Smooth muscle cell (in vitro differentiated cells): ENCODE measurements at regions not wholly inside any gene's neighbourhood (a gene's known extent, or its start where the extent isn't known, plus 50 kb on each side); places are given as distances from the start of the nearest gene placed in this dataset.

Experiments used
- DNase-seq: peaks from one replicate; lab custom pipeline; 2025; ENCODE audit not compliant: unreplicated experiment; lab: John Stamatoyannopoulos, UW
- H2AFZ ChIP-seq: fragments of 200-600 bp; sonication (generic); 2 replicates; pipeline ENCODE4 v1.6.0; 2016; ENCODE audit warnings: antibody characterized with exemption, low read depth, mild to moderate bottlenecking
- H3F3A ChIP-seq: fragments of 200-600 bp; sonication (generic); 2 replicates; pipeline ENCODE4 v1.6.0; 2017; ENCODE audit warnings: antibody characterized with exemption, low read depth
- H3K27ac ChIP-seq: fragments of 200-600 bp; sonication (generic); 2 replicates; pipeline ENCODE4 v1.5.1; 2016; ENCODE audit warnings: low read depth, mild to moderate bottlenecking
- H3K27me3 ChIP-seq: fragments of 200-600 bp; sonication (generic); 2 replicates; pipeline ENCODE4 v1.6.1; 2016; ENCODE audit warnings: low read depth, mild to moderate bottlenecking
- H3K36me3 ChIP-seq: fragments of 200-600 bp; sonication (generic); 2 replicates; pipeline ENCODE4 v1.5.1; 2016; ENCODE audit warnings: low read depth
- H3K4me1 ChIP-seq: fragments of 200-600 bp; sonication (generic); 2 replicates; pipeline ENCODE4 v1.5.1; 2016; ENCODE audit warnings: low read depth
- H3K4me2 ChIP-seq: fragments of 200-600 bp; sonication (generic); 2 replicates; pipeline ENCODE4 v1.6.0; 2016; ENCODE audit warnings: mild to moderate bottlenecking
- H3K4me3 ChIP-seq: fragments of 200-600 bp; sonication (generic); 2 replicates; pipeline ENCODE4 v1.5.1; 2016; ENCODE audit warnings: mild to moderate bottlenecking
- H3K79me2 ChIP-seq: fragments of 200-600 bp; sonication (generic); 2 replicates; pipeline ENCODE4 v1.6.0; 2016; ENCODE audit warnings: low read depth, mild to moderate bottlenecking
- H3K9ac ChIP-seq: fragments of 200-600 bp; sonication (generic); 2 replicates; pipeline ENCODE4 v1.6.0; 2016; ENCODE audit warnings: low read depth
- H3K9me3 ChIP-seq: fragments of 200-600 bp; sonication (generic); replicated peaks from 2 replicates; pipeline ENCODE4 v1.5.1; 2016; ENCODE audit warnings: low read depth
- H4K20me1 ChIP-seq: fragments of 200-600 bp; sonication (generic); 2 replicates; pipeline ENCODE4 v1.6.0; 2016; ENCODE audit warnings: low read depth
- CTCF ChIP-seq: fragments of 200-600 bp; sonication (generic); IDR thresholded peaks from 2 replicates; pipeline ENCODE4 v1.5.1; 2017; ENCODE audit warnings: borderline replicate concordance, mild to moderate bottlenecking, antibody characterized with exemption; ENCODE audit not compliant: insufficient read depth, poor library complexity, severe bottlenecking
- WGBS: methylation state at CpG from one replicate; pipeline ENCODE4 v1.1.7; 2016; ENCODE audit warnings: low lambda C conversion rate; 5-methylcytosine and 5-hydroxymethylcytosine counted together

GRCh38 chr4:7132730-7133582 is 59.4 kb upstream of the SORCS2 start:
- no peak overlapping the region for H3K4me3 ChIP-seq
- no peak for DNase-seq
- H3F3A ChIP-seq: no peaks in the 10 kb centered on the region
- no peak overlapping the region for H3K9ac ChIP-seq
- no peak for TF ChIP-seq CTCF
- no peaks in the 10 kb centered on the region for H3K79me2 ChIP-seq
- no peak overlapping the region for H3K27ac ChIP-seq
- no peak overlapping the region for H3K4me2 ChIP-seq
- H3K27me3 ChIP-seq: no peaks in the 10 kb centered on the region
- no peaks in the 10 kb centered on the region for H3K4me1 ChIP-seq
- H3K36me3 ChIP-seq: no peaks in the 10 kb centered on the region
- no peaks in the 10 kb centered on the region for H3K9me3 ChIP-seq
- H2AFZ ChIP-seq: no peak overlapping the region
- no peaks in the 10 kb centered on the region for H4K20me1 ChIP-seq
- WGBS: 83% methylated on average over 4 of the region's 4 CpGs

GRCh38 chr4:7132249-7132648 is 60.1 kb upstream of the SORCS2 start:
- Histone ChIP-seq H3K79me2 (no peaks in the 10 kb centered on the region), H3K9ac (no peak overlapping the region), H3K4me3 (no peak overlapping the region), H2AFZ (no peak overlapping the region), H3K4me1 (no peaks in the 10 kb centered on the region), H3K27ac (no peak overlapping the region), H3K36me3 (no peaks in the 10 kb centered on the region), H3F3A (no peaks in the 10 kb centered on the region), H3K9me3 (no peaks in the 10 kb centered on the region), H3K27me3 (no peaks in the 10 kb centered on the region), H3K4me2 (no peak overlapping the region), H4K20me1 (no peaks in the 10 kb centered on the region)
- TF ChIP-seq CTCF: no peak
- DNase-seq: no peak
- WGBS: 90% methylated on average over 11 of the region's 11 CpGs

GRCh38 chr4:7131498-7132031 is 60.8 kb upstream of the SORCS2 start:
- Histone ChIP-seq H3K36me3 (no peaks in the 10 kb centered on the region), H3K4me3 (no peak overlapping the region), H2AFZ (no peak overlapping the region), H3F3A (no peaks in the 10 kb centered on the region), H3K27ac (no peak overlapping the region), H3K9me3 (no peaks in the 10 kb centered on the region), H3K27me3 (no peaks in the 10 kb centered on the region), H3K9ac (no peak overlapping the region), H3K4me2 (no peak overlapping the region), H4K20me1 (no peaks in the 10 kb centered on the region), H3K4me1 (no peaks in the 10 kb centered on the region), H3K79me2 (no peaks in the 10 kb centered on the region)
- WGBS: 67% methylated on average over 3 of the region's 3 CpGs
- no peak for TF ChIP-seq CTCF
- no peak for DNase-seq

GRCh38 chr4:7130621-7131211 is 61.6 kb upstream of the SORCS2 start:
- H3K9ac ChIP-seq: no peak overlapping the region
- H3K79me2 ChIP-seq: no peaks in the 10 kb centered on the region
- no peaks in the 10 kb centered on the region for H3F3A ChIP-seq
- no peak overlapping the region for H3K4me3 ChIP-seq
- no peak overlapping the region for H3K27ac ChIP-seq
- no peaks in the 10 kb centered on the region for H4K20me1 ChIP-seq
- DNase-seq: no peak
- H3K4me1 ChIP-seq: no peaks in the 10 kb centered on the region
- 88% methylated on average over 4 of the region's 5 CpGs for WGBS
- TF ChIP-seq CTCF: no peak
- H3K36me3 ChIP-seq: no peaks in the 10 kb centered on the region
- no peaks in the 10 kb centered on the region for H3K9me3 ChIP-seq
- H2AFZ ChIP-seq: no peak overlapping the region
- no peak overlapping the region for H3K4me2 ChIP-seq
- no peaks in the 10 kb centered on the region for H3K27me3 ChIP-seq
